OCI-LY7 (cell line): ENCODE measurements at regions not wholly inside any gene's neighbourhood (a gene's known extent, or its start where the extent isn't known, plus 50 kb on each side); places are given as distances from the start of the nearest gene placed in this dataset.

Source experiments
- CTCF ChIP-seq: fragments of 200-600 bp; sonication (generic); conservative IDR thresholded peaks from 2 replicates; pipeline ENCODE4 v1.5.1; 2014; ENCODE audit warnings: mild to moderate bottlenecking, antibody characterized with exemption, low read length, moderate library complexity, mixed read lengths
- EZH2phosphoT487 ChIP-seq: fragments of 200-600 bp; sonication (generic); IDR thresholded peaks from 2 replicates; pipeline ENCODE4 v1.6.1; 2018; ENCODE audit warnings: low read depth, borderline replicate concordance, mild to moderate bottlenecking, mixed run types, antibody characterized with exemption, low read length, moderate library complexity, mixed read lengths

- TF ChIP-seq CTCF (no peak), EZH2phosphoT487 (no peak)
Observed at GRCh38 chr5:5643481-5643880, 221.0 kb downstream of the ICE1 start.
